Astrocyte (in vitro differentiated cells and primary cell): ENCODE measurements at regions not wholly inside any gene's neighbourhood (a gene's known extent, or its start where the extent isn't known, plus 50 kb on each side); places are given as distances from the start of the nearest gene placed in this dataset.

Experiments
- CTCF ChIP-seq: IDR thresholded peaks from 2 replicates; pipeline ENCODE4 v1.5.1; 2011; ENCODE audit warnings: low read depth, mild to moderate bottlenecking, inconsistent platforms, low read length, moderate library complexity; ENCODE audit not compliant: insufficient read depth
- EZH2 ChIP-seq: IDR thresholded peaks from 2 replicates; pipeline ENCODE4 v1.6.1; 2012; ENCODE audit warnings: mild to moderate bottlenecking, low read length, inconsistent platforms; ENCODE audit not compliant: insufficient read depth

- TF ChIP-seq CTCF, result no peak
- no peak for TF ChIP-seq EZH2
Observed at GRCh38 chr5:174817610-174818009, 93.2 kb downstream of the MSX2 start.
